ENCODE measurements at regions not wholly inside any gene's neighbourhood (a gene's known extent, or its start where the extent isn't known, plus 50 kb on each side); places are given as distances from the start of the nearest gene placed in this dataset.

DNA sequence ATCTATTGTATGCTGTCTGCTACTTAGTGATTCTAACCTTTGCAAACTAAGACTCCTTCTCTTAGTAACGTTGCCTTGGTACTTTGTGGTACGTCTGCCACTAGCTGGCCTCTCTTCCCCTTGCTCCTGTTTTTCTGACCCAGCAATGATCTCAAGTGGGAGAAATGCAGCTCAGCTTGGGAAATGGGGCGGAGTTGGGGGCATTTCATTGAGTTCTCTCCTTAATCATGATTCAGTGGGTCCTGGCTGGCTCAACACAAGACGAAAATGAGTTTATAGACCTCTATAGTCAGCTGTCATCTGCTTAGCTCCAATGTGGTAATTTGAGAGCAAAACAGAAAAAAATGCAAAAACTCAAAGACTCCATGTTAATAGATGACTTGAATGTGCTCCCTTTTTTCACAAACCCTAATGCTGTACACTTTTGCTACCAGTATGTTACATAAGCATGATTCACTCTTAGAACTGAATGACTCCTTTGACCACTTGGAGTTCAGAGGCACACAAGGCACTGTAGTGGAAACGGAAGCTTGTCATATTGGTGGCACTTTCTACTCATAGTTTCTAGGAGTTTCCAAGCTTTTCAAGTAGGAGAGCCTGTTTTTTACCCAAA, 55.3 kb upstream of the SOX4 start:
- Histone ChIP-seq H3K4me3 (replicated peaks in 1 of 2; ENCODE audit: low read depth in 1 of 2, low read length in 2 of 2) (no peak overlapping the region), H3K9me2 (ENCODE audit: insufficient read depth) (no peaks in the 10 kb centered on the region), H3K27me3 (ENCODE audit: insufficient read depth, low read length) (no peaks in the 10 kb centered on the region), H4K20me1 (ENCODE audit: insufficient read depth) (no peaks in the 10 kb centered on the region), H3K9me3 (ENCODE audit: control insufficient read depth in 1 of 2, insufficient read depth in 1 of 2, low read depth in 1 of 2, low read length in 2 of 2) (no peaks in the 10 kb centered on the region), H3K4me1 (ENCODE audit: control insufficient read depth in 1 of 2, insufficient read depth in 2 of 2, low read length in 2 of 2) (peaks cover 0 to 4% of the 10 kb centered on the region in 2 experiments; a peak in 2 of 4 replicates), H3K27ac (ENCODE audit: low read depth, low read length) (no peak overlapping the region), H3K79me2 (ENCODE audit: insufficient read depth, low read length) (no peaks in the 10 kb centered on the region), H3K9ac (ENCODE audit: low read length) (no peak overlapping the region), H3K36me3 (ENCODE audit: control insufficient read depth in 1 of 2, insufficient read depth in 2 of 2, low read length in 2 of 2) (no peaks in the 10 kb centered on the region), H2AFZ (ENCODE audit: low read depth, low read length, poor library complexity, severe bottlenecking) (no peak overlapping the region), H3K4me2 (ENCODE audit: low read length) (no peak overlapping the region)
- TF ChIP-seq ZNF274 (IDR thresholded peaks at IDR 0.05; ENCODE audit: low read depth, low read length) (no peak), SP1 (IDR thresholded peaks at IDR 0.05; ENCODE audit: low read depth) (no peak), TCF7L2 (IDR thresholded peaks at IDR 0.05; ENCODE audit: borderline replicate concordance, extremely low read depth, insufficient read depth, insufficient read length) (no peak), SIN3A (IDR thresholded peaks at IDR 0.05; ENCODE audit: low read depth) (no peak), JUND (IDR thresholded peaks at IDR 0.05) (no peak), EZH2phosphoT487 (IDR thresholded peaks at IDR 0.05; ENCODE audit: borderline replicate concordance) (no peak), POLR2AphosphoS5 (IDR thresholded peaks at IDR 0.05; ENCODE audit: low read depth, low read length) (no peak), YY1 (IDR thresholded peaks at IDR 0.05; ENCODE audit: extremely low read depth, insufficient replicate concordance, low read depth, low read length) (no peak), RAD21 (IDR thresholded peaks at IDR 0.05; ENCODE audit: low read depth) (no peak), CBX3 (IDR thresholded peaks at IDR 0.05; ENCODE audit: low read depth) (no peak), ZFX (IDR thresholded peaks at IDR 0.05) (no peak)
- TF ChIP-seq, protein P1, sequence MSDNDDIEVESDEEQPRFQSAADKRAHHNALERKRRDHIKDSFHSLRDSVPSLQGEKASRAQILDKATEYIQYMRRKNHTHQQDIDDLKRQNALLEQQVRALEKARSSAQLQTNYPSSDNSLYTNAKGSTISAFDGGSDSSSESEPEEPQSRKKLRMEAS (IDR thresholded peaks at IDR 0.05): no peak
- intact Hi-C loops (cut with micrococcal nuclease): no loop called here
- ATAC-seq (no peak), DNase-seq (ENCODE audit: low read depth, low spot score) (no peak)
- ChIA-PET POLR2A (no interaction called here), CTCF (no interaction called here), RAD21 (ENCODE audit: low non-redundant PET in 1 of 2, low total read pairs in 2 of 2, uncharacterized antibody in 2 of 2, unreplicated experiment in 2 of 2) (no interaction called here)
- no TSS peak for BruUV-seq (replicated peaks)

All from HCT116 (cell line).